Activated T-cell treated with anti-CD3 and anti-CD28 coated beads, Interleukin-2, amount 50 U/mL, for 72 hours (primary cell): ENCODE measurements at regions not wholly inside any gene's neighbourhood (a gene's known extent, or its start where the extent isn't known, plus 50 kb on each side); places are given as distances from the start of the nearest gene placed in this dataset.
"Not testable (repeated sequence)": the region's sequence is repeated elsewhere in the genome, so short reads cannot be mapped to it uniquely, and the experiment has no call there.

Source experiments
- ATAC-seq, 2 donors: fragments of 150-1000 bp; cut with Tn5 transposase; replicated peaks in 1 of 2; 2 replicates each; pipeline ENCODE4 v1.10.0; 2021; ENCODE audit warnings: moderate library complexity in 2 of 2, mild to moderate bottlenecking in 1 of 2
- DNase-seq, 2 donors: peaks; one replicate each; pipeline ENCODE4 v3.0.0; 2021 to 2022; ENCODE audit warnings: mixed read lengths in 1 of 2
- H3K27ac Mint-ChIP-seq: one replicate; pipeline ENCODE4 v1.8.0; 2022; ENCODE audit warnings: mild to moderate bottlenecking, moderate library complexity, mixed read lengths
- H3K27me3 Mint-ChIP-seq: one replicate; pipeline ENCODE4 v1.8.0; 2022; ENCODE audit warnings: low read depth, mixed read lengths
- H3K36me3 Mint-ChIP-seq, 2 donors: one replicate each; pipeline ENCODE4 v1.8.0; 2022; ENCODE audit warnings: mixed read lengths in 2 of 2, mild to moderate bottlenecking in 1 of 2; ENCODE audit not compliant: insufficient read depth in 2 of 2
- H3K4me1 Mint-ChIP-seq: one replicate; pipeline ENCODE4 v1.8.0; 2022; ENCODE audit warnings: low read depth, mixed read lengths
- H3K4me3 Mint-ChIP-seq, 2 donors: one replicate each; pipeline ENCODE4 v1.8.0; 2022; ENCODE audit warnings: mild to moderate bottlenecking in 2 of 2, mixed read lengths in 2 of 2, moderate library complexity in 2 of 2
- H3K9me3 Mint-ChIP-seq, 2 donors: one replicate each; pipeline ENCODE4 v1.8.0; 2022; ENCODE audit warnings: mixed read lengths in 2 of 2

- Mint-ChIP-seq H3K4me3 (peak overlapping the region in 1 of 2 donors; percentile 43), H3K9me3 (no peaks in the 10 kb centered on the region), H3K27ac (peak overlapping the region; percentile 73), H3K4me1 (no peaks in the 10 kb centered on the region), H3K27me3 (peaks cover 7% of the 10 kb centered on the region), H3K36me3 (no peaks in the 10 kb centered on the region)
- ATAC-seq (peak; percentile 98), DNase-seq (peak; percentile 15 to 30)
These were observed 411.8 kb downstream of the ARL4A start for GRCh38 chr7:13099154-13099795.

GRCh38 chr7:13104128-13104527 is 416.7 kb downstream of the ARL4A start:
- H3K9me3 Mint-ChIP-seq = no peaks in the 10 kb centered on the region
- H3K27me3 Mint-ChIP-seq = peaks cover 7% of the 10 kb centered on the region
- peak overlapping the region; percentile 77 for H3K27ac Mint-ChIP-seq
- no peak for DNase-seq
- H3K4me1 Mint-ChIP-seq = no peaks in the 10 kb centered on the region
- no peak for ATAC-seq
- no peaks in the 10 kb centered on the region for H3K36me3 Mint-ChIP-seq
- H3K4me3 Mint-ChIP-seq = no peak overlapping the region

GRCh38 chr7:13105209-13105608 is 417.8 kb downstream of the ARL4A start:
- Mint-ChIP-seq H3K27me3 (peaks cover 7% of the 10 kb centered on the region), H3K4me3 (no peak overlapping the region), H3K27ac (no peak overlapping the region), H3K4me1 (no peaks in the 10 kb centered on the region), H3K9me3 (no peaks in the 10 kb centered on the region), H3K36me3 (no peaks in the 10 kb centered on the region)
- ATAC-seq = no peak
- no peak for DNase-seq

GRCh38 chr7:13106513-13106912 is 419.1 kb downstream of the ARL4A start:
- H3K4me3 Mint-ChIP-seq = no peak overlapping the region
- H3K9me3 Mint-ChIP-seq = no peaks in the 10 kb centered on the region
- no peak for DNase-seq
- H3K27me3 Mint-ChIP-seq = no peaks in the 10 kb centered on the region
- H3K27ac Mint-ChIP-seq = no peak overlapping the region
- no peaks in the 10 kb centered on the region for H3K36me3 Mint-ChIP-seq
- ATAC-seq = peak in 1 of 2 donors; percentile 52
- no peaks in the 10 kb centered on the region for H3K4me1 Mint-ChIP-seq

- DNase-seq (no peak), ATAC-seq (no peak)
- Mint-ChIP-seq H3K27ac (no peak overlapping the region), H3K9me3 (no peaks in the 10 kb centered on the region), H3K4me1 (no peaks in the 10 kb centered on the region), H3K4me3 (no peak overlapping the region), H3K36me3 (no peaks in the 10 kb centered on the region), H3K27me3 (no peaks in the 10 kb centered on the region)
These were observed 419.9 kb downstream of the ARL4A start for GRCh38 chr7:13107291-13107690.

- no peaks in the 10 kb centered on the region for H3K27me3 Mint-ChIP-seq
- no peaks in the 10 kb centered on the region for H3K4me1 Mint-ChIP-seq
- H3K27ac Mint-ChIP-seq = no peak overlapping the region
- no peak for ATAC-seq
- H3K9me3 Mint-ChIP-seq = no peaks in the 10 kb centered on the region
- H3K36me3 Mint-ChIP-seq = no peaks in the 10 kb centered on the region
- H3K4me3 Mint-ChIP-seq = no peak overlapping the region
- no peak for DNase-seq
These were observed 420.6 kb downstream of the ARL4A start for GRCh38 chr7:13108061-13108460.

GRCh38 chr7:13109201-13109600 is 421.8 kb downstream of the ARL4A start:
- no peaks in the 10 kb centered on the region for H3K9me3 Mint-ChIP-seq
- H3K4me3 Mint-ChIP-seq = no peak overlapping the region
- no peaks in the 10 kb centered on the region for H3K27me3 Mint-ChIP-seq
- H3K36me3 Mint-ChIP-seq = no peaks in the 10 kb centered on the region
- no peak overlapping the region for H3K27ac Mint-ChIP-seq
- no peaks in the 10 kb centered on the region for H3K4me1 Mint-ChIP-seq
- no peak for ATAC-seq
- DNase-seq = no peak

GRCh38 chr7:13110107-13110506 is 422.7 kb downstream of the ARL4A start:
- H3K27me3 Mint-ChIP-seq = peaks cover 6% of the 10 kb centered on the region
- ATAC-seq = no peak
- DNase-seq = no peak
- no peaks in the 10 kb centered on the region for H3K9me3 Mint-ChIP-seq
- H3K27ac Mint-ChIP-seq = no peak overlapping the region
- no peaks in the 10 kb centered on the region for H3K4me1 Mint-ChIP-seq
- H3K36me3 Mint-ChIP-seq = no peaks in the 10 kb centered on the region
- H3K4me3 Mint-ChIP-seq = no peak overlapping the region

- DNase-seq (peak; percentile 15 to 51), ATAC-seq (peak; percentile 60 to 86)
- Mint-ChIP-seq H3K9me3 (no peaks in the 10 kb centered on the region), H3K4me3 (peak overlapping the region in 1 of 2 donors; percentile 22), H3K27ac (peak overlapping the region; percentile 54), H3K36me3 (no peaks in the 10 kb centered on the region), H3K4me1 (no peaks in the 10 kb centered on the region), H3K27me3 (peaks cover 6% of the 10 kb centered on the region)
These were observed 423.8 kb downstream of the ARL4A start for GRCh38 chr7:13111230-13111629.

GRCh38 chr7:13114240-13114639 is 426.8 kb downstream of the ARL4A start:
- not testable (repeated sequence) for H3K4me3 Mint-ChIP-seq, H3K36me3 Mint-ChIP-seq, H3K4me1 Mint-ChIP-seq, DNase-seq, ATAC-seq, H3K27me3 Mint-ChIP-seq, H3K27ac Mint-ChIP-seq, H3K9me3 Mint-ChIP-seq

GRCh38 chr7:13115157-13115772 is 427.8 kb downstream of the ARL4A start:
- ATAC-seq = no peak
- Mint-ChIP-seq H3K4me3 (no peak overlapping the region), H3K27ac (no peak overlapping the region), H3K9me3 (no peaks in the 10 kb centered on the region), H3K4me1 (no peaks in the 10 kb centered on the region), H3K27me3 (peaks cover 6% of the 10 kb centered on the region), H3K36me3 (no peaks in the 10 kb centered on the region)
- no peak for DNase-seq

GRCh38 chr7:13115855-13116254 is 428.4 kb downstream of the ARL4A start:
- DNase-seq = no peak
- ATAC-seq = no peak
- Mint-ChIP-seq H3K4me3 (no peak overlapping the region), H3K36me3 (no peaks in the 10 kb centered on the region), H3K4me1 (no peaks in the 10 kb centered on the region), H3K27ac (no peak overlapping the region), H3K27me3 (peaks cover 6% of the 10 kb centered on the region), H3K9me3 (no peaks in the 10 kb centered on the region)

- ATAC-seq (peak in 1 of 2 donors; percentile 43), DNase-seq (no peak)
- Mint-ChIP-seq H3K36me3 (no peaks in the 10 kb centered on the region), H3K4me1 (no peaks in the 10 kb centered on the region), H3K9me3 (no peaks in the 10 kb centered on the region), H3K27me3 (peaks cover 6% of the 10 kb centered on the region), H3K4me3 (no peak overlapping the region), H3K27ac (no peak overlapping the region)
These were observed 429.7 kb downstream of the ARL4A start for GRCh38 chr7:13117103-13117502.

- H3K27me3 Mint-ChIP-seq = peaks cover 6% of the 10 kb centered on the region
- H3K4me3 Mint-ChIP-seq = no peak overlapping the region
- H3K27ac Mint-ChIP-seq = no peak overlapping the region
- H3K36me3 Mint-ChIP-seq = no peaks in the 10 kb centered on the region
- H3K4me1 Mint-ChIP-seq = no peaks in the 10 kb centered on the region
- H3K9me3 Mint-ChIP-seq = peaks cover 0 to 2% of the 10 kb centered on the region in 2 donors
- ATAC-seq = no peak
- DNase-seq = no peak
These were observed 430.2 kb downstream of the ARL4A start for GRCh38 chr7:13117592-13117991.
